HCT116 (cell line): ENCODE measurements at regions not wholly inside any gene's neighbourhood (a gene's known extent, or its start where the extent isn't known, plus 50 kb on each side); places are given as distances from the start of the nearest gene placed in this dataset.

Source experiments
- ATAC-seq: fragments of 200-7000 bp; cut with Tn5 transposase; 2 replicates; pipeline ENCODE4 v1.9.1; 2020; ENCODE audit warnings: mild to moderate bottlenecking, moderate library complexity
- BruUV-seq: library from RNA; stranded (reverse); fragments of 400-500 nt; replicated peaks from 2 replicates; lab custom pipeline; 2021; lab: Mats Ljungman, UMichigan
- CTCF ChIA-PET: fragments of 300-600 bp; sonication (Branson Sonifier 250); formaldehyde crosslinking; loops from one replicate; lab custom pipeline; 2021; ENCODE audit warnings: antibody characterized with exemption; lab: Charles Lee
- POLR2A ChIA-PET: fragments of 300-600, 350-600 bp; sonication (Branson Sonifier 250); formaldehyde crosslinking; loops from one replicate; lab custom pipeline; 2021; ENCODE audit warnings: antibody characterized with exemption; lab: Charles Lee
- RAD21 ChIA-PET, 2 experiments: fragments of 300-600 bp; sonication (Branson Sonifier 250); formaldehyde crosslinking; loops; one replicate each; lab custom pipeline; 2023; ENCODE audit warnings: low total read pairs in 2 of 2; ENCODE audit not compliant: uncharacterized antibody in 2 of 2, unreplicated experiment in 2 of 2, low non-redundant PET in 1 of 2; lab: Charles Lee
- DNase-seq: peaks from one replicate; pipeline ENCODE4 v3.0.0-alpha.2; 2010; ENCODE audit warnings: low read depth, low spot score
- H2AFZ ChIP-seq: fragments of 200-600 bp; shearing (Covaris generic), sonication (generic); 2 replicates; pipeline ENCODE4 v1.6.1; 2017; ENCODE audit warnings: low read depth, mixed run types, mixed read lengths, antibody characterized with exemption, low read length; ENCODE audit not compliant: poor library complexity, severe bottlenecking
- H3K27ac ChIP-seq: 2 replicates; pipeline ENCODE4 v1.5.1; 2012; ENCODE audit warnings: low read depth, low read length
- H3K27me3 ChIP-seq: fragments of 200-600 bp; sonication (generic); 2 replicates; pipeline ENCODE4 v1.6.1; 2016; ENCODE audit warnings: mixed run types, low read length, mixed read lengths; ENCODE audit not compliant: insufficient read depth
- H3K36me3 ChIP-seq, 2 experiments: fragments of 200-500 bp in 1 of 2; fragments of 200-600 bp in 1 of 2; sonication (Bioruptor generic) in 1 of 2; sonication (generic) in 1 of 2; 2 replicates each; pipeline versions ENCODE4 v1.5.1 to v1.6.1; 2014 to 2016; ENCODE audit warnings: low read length in 2 of 2, inconsistent platforms in 1 of 2, mixed read lengths in 1 of 2, mixed run types in 1 of 2; ENCODE audit not compliant: insufficient read depth in 2 of 2, control insufficient read depth in 1 of 2
- H3K4me1 ChIP-seq, 2 experiments: fragments of 200-600 bp in 1 of 2; sonication (generic) in 1 of 2; 2 replicates each; pipeline versions ENCODE4 v1.5.1 to v1.6.1; 2012 to 2017; ENCODE audit warnings: low read length in 2 of 2, inconsistent platforms in 1 of 2, mild to moderate bottlenecking in 1 of 2, mixed read lengths in 1 of 2, mixed run types in 1 of 2, moderate library complexity in 1 of 2; ENCODE audit not compliant: insufficient read depth in 2 of 2, control insufficient read depth in 1 of 2
- H3K4me2 ChIP-seq: fragments of 200-600 bp; sonication (generic); 2 replicates; pipeline ENCODE4 v1.6.1; 2017; ENCODE audit warnings: mixed run types, low read length, mixed read lengths
- H3K4me3 ChIP-seq, 2 experiments: fragments of 200-600 bp in 1 of 2; sonication (generic) in 1 of 2; replicated peaks in 1 of 2; 2 replicates each; pipeline ENCODE4 v1.5.1; 2011 to 2016; ENCODE audit warnings: low read length in 2 of 2, control low read depth in 1 of 2, low read depth in 1 of 2, mild to moderate bottlenecking in 1 of 2, mixed read lengths in 1 of 2, mixed run types in 1 of 2
- H3K79me2 ChIP-seq: fragments of 200-600 bp; sonication (generic); 2 replicates; pipeline ENCODE4 v1.6.1; 2017; ENCODE audit warnings: mild to moderate bottlenecking, mixed run types, low read length, moderate library complexity, mixed read lengths; ENCODE audit not compliant: insufficient read depth
- H3K9ac ChIP-seq: fragments of 200-600 bp; sonication (generic); 2 replicates; pipeline ENCODE4 v1.6.1; 2016; ENCODE audit warnings: low read length, mixed read lengths
- H3K9me2 ChIP-seq: fragments of 200-600 bp; sonication (generic), shearing (Covaris generic); 2 replicates; pipeline ENCODE4 v1.6.1; 2017; ENCODE audit warnings: mixed run types, mild to moderate bottlenecking, moderate library complexity; ENCODE audit not compliant: insufficient read depth
- H3K9me3 ChIP-seq, 2 experiments: fragments of 200-500 bp in 1 of 2; fragments of 200-600 bp in 1 of 2; sonication (Bioruptor generic) in 1 of 2; sonication (generic) in 1 of 2; 2 replicates each; pipeline ENCODE4 v1.6.1; 2014 to 2017; ENCODE audit warnings: low read length in 2 of 2, mixed read lengths in 2 of 2, inconsistent platforms in 1 of 2, low read depth in 1 of 2, mild to moderate bottlenecking in 1 of 2, mixed run types in 1 of 2, moderate library complexity in 1 of 2; ENCODE audit not compliant: control insufficient read depth in 1 of 2, insufficient read depth in 1 of 2
- H4K20me1 ChIP-seq: fragments of 200-600 bp; sonication (generic), shearing (Covaris generic); 2 replicates; pipeline ENCODE4 v1.6.1; 2017; ENCODE audit warnings: mixed run types, mild to moderate bottlenecking, moderate library complexity; ENCODE audit not compliant: insufficient read depth
- ATF3 ChIP-seq: IDR thresholded peaks from 2 replicates; pipeline ENCODE4 v1.6.1; 2012
- CEBPB ChIP-seq: IDR thresholded peaks from 2 replicates; pipeline ENCODE4 v1.6.1; 2012; ENCODE audit warnings: low read depth
- ELF1 ChIP-seq: IDR thresholded peaks from 2 replicates; pipeline ENCODE4 v1.6.1; 2012; ENCODE audit warnings: low read depth, borderline replicate concordance
- MAX ChIP-seq: IDR thresholded peaks from 2 replicates; pipeline ENCODE4 v1.6.1; 2012
- POLR2A ChIP-seq: IDR thresholded peaks from 2 replicates; pipeline ENCODE4 v1.7.0; 2011; ENCODE audit warnings: borderline replicate concordance; ENCODE audit not compliant: insufficient read depth, insufficient read length; ENCODE audit errors: extremely low read depth
- SP1 ChIP-seq: IDR thresholded peaks from 2 replicates; pipeline ENCODE4 v1.6.1; 2012; ENCODE audit warnings: low read depth
- SRF ChIP-seq: IDR thresholded peaks from 2 replicates; pipeline ENCODE4 v1.6.1; 2012; ENCODE audit warnings: low read depth
- TCF7L2 ChIP-seq: IDR thresholded peaks from 2 replicates; pipeline ENCODE4 v1.7.0; 2011; ENCODE audit warnings: borderline replicate concordance, inconsistent platforms; ENCODE audit not compliant: insufficient read depth, insufficient read length; ENCODE audit errors: extremely low read depth
- YY1 ChIP-seq: IDR thresholded peaks from 2 replicates; pipeline ENCODE4 v1.6.1; 2011; ENCODE audit warnings: low read length, low read depth, moderate library complexity, mild to moderate bottlenecking; ENCODE audit not compliant: insufficient replicate concordance; ENCODE audit errors: extremely low read depth
- ZFX ChIP-seq: fragments of 450-650 bp; IDR thresholded peaks from 2 replicates; pipeline ENCODE4 v1.6.1; 2017
- ZNF274 ChIP-seq: fragments of 200-500 bp; sonication (Bioruptor generic); IDR thresholded peaks from 2 replicates; pipeline ENCODE4 v1.6.1; 2014; ENCODE audit warnings: mild to moderate bottlenecking, low read depth, low read length, inconsistent platforms
- intact Hi-C: fragments of 100-400 bp; cut with micrococcal nuclease; formaldehyde crosslinking; loops from 2 replicates; pipeline ENCODE4 v1.10.0; 2022
- TF ChIP-seq, protein P1 (sequence below), 3 experiments: fragments of 200-600 bp in 1 of 3; sonication (generic) in 1 of 3; IDR thresholded peaks in 2 of 3; conservative IDR thresholded peaks in 1 of 3; 2 replicates each; pipeline ENCODE4 v1.5.1; 2012 to 2017; ENCODE audit warnings: low read depth in 2 of 3, low read length in 2 of 3, antibody characterized with exemption in 1 of 3, borderline replicate concordance in 1 of 3, control low read depth in 1 of 3, mild to moderate bottlenecking in 1 of 3, mixed read lengths in 1 of 3, mixed run types in 1 of 3, moderate library complexity in 1 of 3; ENCODE audit not compliant: insufficient read depth in 1 of 3

DNA sequence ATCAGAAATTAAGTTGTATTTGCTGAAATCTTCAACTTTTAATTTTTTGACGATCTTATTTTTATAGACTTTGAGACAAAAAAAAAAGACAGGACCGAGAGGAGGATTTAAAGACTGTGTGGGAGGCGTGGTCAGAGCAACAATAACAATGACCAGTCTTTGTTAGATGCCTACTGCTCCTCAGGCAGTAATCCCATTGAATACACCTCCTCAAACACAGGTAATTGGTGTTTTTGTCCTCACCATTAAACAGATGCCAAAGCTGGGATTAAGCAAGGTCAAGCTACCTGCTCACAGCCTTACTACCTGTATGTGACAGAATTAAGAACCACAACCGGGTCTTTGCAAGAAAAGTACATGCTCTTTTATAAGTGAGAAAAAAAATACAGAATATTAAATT, 233.3 kb upstream of the GRAMD2B start:
- no peaks in the 10 kb centered on the region for H3K79me2 ChIP-seq
- TF ChIP-seq ELF1 (no peak), CEBPB (no peak)
- TF ChIP-seq, protein P1, sequence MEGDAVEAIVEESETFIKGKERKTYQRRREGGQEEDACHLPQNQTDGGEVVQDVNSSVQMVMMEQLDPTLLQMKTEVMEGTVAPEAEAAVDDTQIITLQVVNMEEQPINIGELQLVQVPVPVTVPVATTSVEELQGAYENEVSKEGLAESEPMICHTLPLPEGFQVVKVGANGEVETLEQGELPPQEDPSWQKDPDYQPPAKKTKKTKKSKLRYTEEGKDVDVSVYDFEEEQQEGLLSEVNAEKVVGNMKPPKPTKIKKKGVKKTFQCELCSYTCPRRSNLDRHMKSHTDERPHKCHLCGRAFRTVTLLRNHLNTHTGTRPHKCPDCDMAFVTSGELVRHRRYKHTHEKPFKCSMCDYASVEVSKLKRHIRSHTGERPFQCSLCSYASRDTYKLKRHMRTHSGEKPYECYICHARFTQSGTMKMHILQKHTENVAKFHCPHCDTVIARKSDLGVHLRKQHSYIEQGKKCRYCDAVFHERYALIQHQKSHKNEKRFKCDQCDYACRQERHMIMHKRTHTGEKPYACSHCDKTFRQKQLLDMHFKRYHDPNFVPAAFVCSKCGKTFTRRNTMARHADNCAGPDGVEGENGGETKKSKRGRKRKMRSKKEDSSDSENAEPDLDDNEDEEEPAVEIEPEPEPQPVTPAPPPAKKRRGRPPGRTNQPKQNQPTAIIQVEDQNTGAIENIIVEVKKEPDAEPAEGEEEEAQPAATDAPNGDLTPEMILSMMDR (IDR thresholded peaks at IDR 0.05 in 2 of 3, conservative IDR thresholded peaks at IDR 0.05 in 1 of 3; ENCODE audit: borderline replicate concordance in 1 of 3, insufficient read depth in 1 of 3, low read depth in 2 of 3, low read length in 2 of 3) = no peak
- no peak overlapping the region for H3K4me3 ChIP-seq
- no peaks in the 10 kb centered on the region for H3K9me2 ChIP-seq
- H4K20me1 ChIP-seq = no peaks in the 10 kb centered on the region
- no peak for DNase-seq
- no peaks in the 10 kb centered on the region for H3K36me3 ChIP-seq
- RAD21 ChIA-PET = no interaction called here
- intact Hi-C loops = no loop called here
- no peaks in the 10 kb centered on the region for H3K9me3 ChIP-seq
- no peaks in the 10 kb centered on the region for H3K4me1 ChIP-seq
- no peak overlapping the region for H3K4me2 ChIP-seq
- ATAC-seq = no peak
- H3K27ac ChIP-seq = no peak overlapping the region
- no TSS peak for BruUV-seq
- POLR2A ChIA-PET = no interaction called here
- no peak overlapping the region for H3K9ac ChIP-seq
- H3K27me3 ChIP-seq = no peaks in the 10 kb centered on the region
- CTCF ChIA-PET = no interaction called here
- no peak overlapping the region for H2AFZ ChIP-seq

DNA sequence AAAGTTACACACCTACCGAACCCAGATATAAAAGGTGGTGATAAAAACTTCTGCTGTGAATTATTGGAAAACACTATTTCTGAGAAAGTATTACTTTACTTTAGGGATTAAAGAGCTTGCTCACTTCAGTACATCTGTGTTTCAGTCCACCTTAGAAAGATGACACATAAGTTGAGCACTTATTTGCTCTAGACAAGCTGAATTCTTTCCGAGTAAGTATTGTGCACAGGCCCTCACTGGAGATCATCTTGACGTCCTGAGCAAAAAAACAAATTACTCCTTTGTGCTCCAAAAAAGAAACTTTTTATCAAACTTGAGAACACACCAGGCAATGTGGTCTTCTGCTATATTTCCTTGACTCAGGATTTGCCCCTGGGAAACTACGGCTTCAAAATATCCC, 231.0 kb upstream of the GRAMD2B start:
- DNase-seq = no peak
- no peak overlapping the region for H3K4me2 ChIP-seq
- CTCF ChIA-PET = no interaction called here

More for the DNA sequence above, 231.0 kb upstream of the GRAMD2B start:
- TF ChIP-seq ZFX (no peak), ATF3 (no peak), YY1 (no peak), ZNF274 (no peak), CEBPB (no peak), TCF7L2 (no peak), MAX (no peak), SRF (no peak), POLR2A (no peak), SP1 (no peak)
- no peaks in the 10 kb centered on the region for H3K4me1 ChIP-seq
- H4K20me1 ChIP-seq = no peaks in the 10 kb centered on the region
- no peaks in the 10 kb centered on the region for H3K79me2 ChIP-seq
- ChIA-PET RAD21 (no interaction called here), POLR2A (no interaction called here)
- ATAC-seq = no peak
- intact Hi-C loops = no loop called here
- H2AFZ ChIP-seq = no peak overlapping the region
- H3K4me3 ChIP-seq = no peak overlapping the region
- H3K36me3 ChIP-seq = no peaks in the 10 kb centered on the region
- no peaks in the 10 kb centered on the region for H3K27me3 ChIP-seq
- no peaks in the 10 kb centered on the region for H3K9me2 ChIP-seq
- no peak overlapping the region for H3K9ac ChIP-seq
- no peak overlapping the region for H3K27ac ChIP-seq
- H3K9me3 ChIP-seq = no peaks in the 10 kb centered on the region
- no TSS peak for BruUV-seq
